Gastroesophageal sphincter (tissue), 3 donors: ENCODE measurements at regions not wholly inside any gene's neighbourhood (a gene's known extent, or its start where the extent isn't known, plus 50 kb on each side); places are given as distances from the start of the nearest gene placed in this dataset.
"Not testable (repeated sequence)": the region's sequence is repeated elsewhere in the genome, so short reads cannot be mapped to it uniquely, and the experiment has no call there.

Experiments used
- POLR2A ChIP-seq, 2 donors: fragments of 450-650 bp; IDR thresholded peaks; one replicate each; pipeline ENCODE4 v1.6.1; 2017; ENCODE audit warnings: antibody characterized with exemption in 2 of 2, mild to moderate bottlenecking in 2 of 2, moderate library complexity in 1 of 2
- TF ChIP-seq, protein P1 (sequence below), 4 experiments: fragments of 200-600 bp in 2 of 4; fragments of 450-650 bp in 2 of 4; sonication (generic) in 1 of 4; IDR thresholded peaks; one replicate each; pipeline ENCODE4 v1.5.1; 2017 to 2019; ENCODE audit warnings: antibody characterized with exemption in 4 of 4, mild to moderate bottlenecking in 2 of 4, moderate library complexity in 2 of 4

- TF ChIP-seq, protein P1, sequence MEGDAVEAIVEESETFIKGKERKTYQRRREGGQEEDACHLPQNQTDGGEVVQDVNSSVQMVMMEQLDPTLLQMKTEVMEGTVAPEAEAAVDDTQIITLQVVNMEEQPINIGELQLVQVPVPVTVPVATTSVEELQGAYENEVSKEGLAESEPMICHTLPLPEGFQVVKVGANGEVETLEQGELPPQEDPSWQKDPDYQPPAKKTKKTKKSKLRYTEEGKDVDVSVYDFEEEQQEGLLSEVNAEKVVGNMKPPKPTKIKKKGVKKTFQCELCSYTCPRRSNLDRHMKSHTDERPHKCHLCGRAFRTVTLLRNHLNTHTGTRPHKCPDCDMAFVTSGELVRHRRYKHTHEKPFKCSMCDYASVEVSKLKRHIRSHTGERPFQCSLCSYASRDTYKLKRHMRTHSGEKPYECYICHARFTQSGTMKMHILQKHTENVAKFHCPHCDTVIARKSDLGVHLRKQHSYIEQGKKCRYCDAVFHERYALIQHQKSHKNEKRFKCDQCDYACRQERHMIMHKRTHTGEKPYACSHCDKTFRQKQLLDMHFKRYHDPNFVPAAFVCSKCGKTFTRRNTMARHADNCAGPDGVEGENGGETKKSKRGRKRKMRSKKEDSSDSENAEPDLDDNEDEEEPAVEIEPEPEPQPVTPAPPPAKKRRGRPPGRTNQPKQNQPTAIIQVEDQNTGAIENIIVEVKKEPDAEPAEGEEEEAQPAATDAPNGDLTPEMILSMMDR (IDR thresholded peaks at IDR 0.05) = not testable (repeated sequence)
- not testable (repeated sequence) for TF ChIP-seq POLR2A (IDR thresholded peaks at IDR 0.05)
Measured at GRCh38 chr22:12571500-12571899, 2956.5 kb upstream of the OR11H1 start.
